ENCODE measurements at regions not wholly inside any gene's neighbourhood (a gene's known extent, or its start where the extent isn't known, plus 50 kb on each side); places are given as distances from the start of the nearest gene placed in this dataset.

DNA sequence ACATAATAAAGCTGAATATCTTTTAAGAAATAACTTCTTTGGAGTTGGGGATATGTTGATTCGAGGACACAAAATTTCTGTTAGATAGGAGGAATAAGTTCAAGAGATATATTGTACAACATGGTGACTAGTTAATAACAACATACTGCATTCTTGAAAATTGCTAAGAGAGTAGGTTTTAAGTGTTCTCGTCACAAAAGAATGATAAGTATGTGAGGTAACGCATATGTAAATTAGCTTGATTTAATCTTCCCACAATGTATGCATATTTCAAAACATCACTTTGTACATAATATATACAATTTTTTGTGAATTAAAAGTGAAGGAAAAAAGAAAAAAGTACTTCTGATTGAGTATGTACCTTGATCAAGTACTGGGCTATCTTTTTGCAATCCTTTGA is 428.0 kb upstream of the TRPC7 start:
- TF ChIP-seq, protein P1, sequence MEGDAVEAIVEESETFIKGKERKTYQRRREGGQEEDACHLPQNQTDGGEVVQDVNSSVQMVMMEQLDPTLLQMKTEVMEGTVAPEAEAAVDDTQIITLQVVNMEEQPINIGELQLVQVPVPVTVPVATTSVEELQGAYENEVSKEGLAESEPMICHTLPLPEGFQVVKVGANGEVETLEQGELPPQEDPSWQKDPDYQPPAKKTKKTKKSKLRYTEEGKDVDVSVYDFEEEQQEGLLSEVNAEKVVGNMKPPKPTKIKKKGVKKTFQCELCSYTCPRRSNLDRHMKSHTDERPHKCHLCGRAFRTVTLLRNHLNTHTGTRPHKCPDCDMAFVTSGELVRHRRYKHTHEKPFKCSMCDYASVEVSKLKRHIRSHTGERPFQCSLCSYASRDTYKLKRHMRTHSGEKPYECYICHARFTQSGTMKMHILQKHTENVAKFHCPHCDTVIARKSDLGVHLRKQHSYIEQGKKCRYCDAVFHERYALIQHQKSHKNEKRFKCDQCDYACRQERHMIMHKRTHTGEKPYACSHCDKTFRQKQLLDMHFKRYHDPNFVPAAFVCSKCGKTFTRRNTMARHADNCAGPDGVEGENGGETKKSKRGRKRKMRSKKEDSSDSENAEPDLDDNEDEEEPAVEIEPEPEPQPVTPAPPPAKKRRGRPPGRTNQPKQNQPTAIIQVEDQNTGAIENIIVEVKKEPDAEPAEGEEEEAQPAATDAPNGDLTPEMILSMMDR (IDR thresholded peaks at IDR 0.05; ENCODE audit: borderline replicate concordance, extremely low read depth, low read length, poor library complexity, severe bottlenecking), result no peak
- TF ChIP-seq EZH2 (IDR thresholded peaks at IDR 0.05; ENCODE audit: borderline replicate concordance, low read depth, low read length, severe bottlenecking), result no peak

All from DND-41 (cell line).